Omental fat pad (tissue), 3 donors: ENCODE measurements at regions not wholly inside any gene's neighbourhood (a gene's known extent, or its start where the extent isn't known, plus 50 kb on each side); places are given as distances from the start of the nearest gene placed in this dataset.

Experiments
- ATAC-seq: fragments of 150-250 bp; one replicate; pipeline ENCODE4 v1.9.1; 2016; ENCODE audit warnings: mild to moderate bottlenecking, moderate library complexity; ENCODE audit not compliant: low FRiP score
- DNase-seq: peaks from one replicate; pipeline ENCODE4 v3.0.0-alpha.2; 2019; ENCODE audit warnings: low spot score
- TF ChIP-seq, protein P1 (sequence below), 3 donors: fragments of 450-650 bp; IDR thresholded peaks; one replicate each; pipeline ENCODE4 v1.5.1; 2016 to 2017; ENCODE audit warnings: antibody characterized with exemption in 3 of 3, mild to moderate bottlenecking in 3 of 3, moderate library complexity in 2 of 3

- DNase-seq, result no peak
- TF ChIP-seq, protein P1, sequence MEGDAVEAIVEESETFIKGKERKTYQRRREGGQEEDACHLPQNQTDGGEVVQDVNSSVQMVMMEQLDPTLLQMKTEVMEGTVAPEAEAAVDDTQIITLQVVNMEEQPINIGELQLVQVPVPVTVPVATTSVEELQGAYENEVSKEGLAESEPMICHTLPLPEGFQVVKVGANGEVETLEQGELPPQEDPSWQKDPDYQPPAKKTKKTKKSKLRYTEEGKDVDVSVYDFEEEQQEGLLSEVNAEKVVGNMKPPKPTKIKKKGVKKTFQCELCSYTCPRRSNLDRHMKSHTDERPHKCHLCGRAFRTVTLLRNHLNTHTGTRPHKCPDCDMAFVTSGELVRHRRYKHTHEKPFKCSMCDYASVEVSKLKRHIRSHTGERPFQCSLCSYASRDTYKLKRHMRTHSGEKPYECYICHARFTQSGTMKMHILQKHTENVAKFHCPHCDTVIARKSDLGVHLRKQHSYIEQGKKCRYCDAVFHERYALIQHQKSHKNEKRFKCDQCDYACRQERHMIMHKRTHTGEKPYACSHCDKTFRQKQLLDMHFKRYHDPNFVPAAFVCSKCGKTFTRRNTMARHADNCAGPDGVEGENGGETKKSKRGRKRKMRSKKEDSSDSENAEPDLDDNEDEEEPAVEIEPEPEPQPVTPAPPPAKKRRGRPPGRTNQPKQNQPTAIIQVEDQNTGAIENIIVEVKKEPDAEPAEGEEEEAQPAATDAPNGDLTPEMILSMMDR (IDR thresholded peaks at IDR 0.05), result no peak
- no peak for ATAC-seq
These were observed 200.4 kb downstream of the CEMIP2 start for GRCh38 chr9:71567890-71568289.

DNA sequence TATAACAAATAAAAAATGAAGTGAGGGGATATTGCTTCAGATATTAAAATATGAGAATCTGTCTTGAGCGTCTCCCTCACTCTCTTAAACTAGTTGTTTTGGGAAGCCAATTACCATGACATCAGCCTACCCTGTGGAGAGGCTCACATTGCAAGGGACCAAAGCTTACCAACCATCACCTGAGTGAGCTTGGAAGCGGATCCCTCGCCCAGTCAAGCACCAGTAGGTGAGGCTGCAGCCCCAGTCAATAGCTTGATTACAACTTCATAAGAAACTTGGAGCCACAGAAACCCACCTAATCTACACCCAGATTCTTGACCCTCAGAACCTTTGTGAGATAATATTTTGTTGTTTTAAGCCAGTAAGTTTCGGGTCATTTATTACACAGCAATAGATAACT, 206.2 kb downstream of the CEMIP2 start:
- ATAC-seq, result no peak
- DNase-seq, result no peak
- TF ChIP-seq, protein P1 (IDR thresholded peaks at IDR 0.05), result no peak

GRCh38 chr9:71557310-71557709, 211.0 kb downstream of the CEMIP2 start:
- no peak for ATAC-seq
- TF ChIP-seq, protein P1 (IDR thresholded peaks at IDR 0.05), result no peak

DNA sequence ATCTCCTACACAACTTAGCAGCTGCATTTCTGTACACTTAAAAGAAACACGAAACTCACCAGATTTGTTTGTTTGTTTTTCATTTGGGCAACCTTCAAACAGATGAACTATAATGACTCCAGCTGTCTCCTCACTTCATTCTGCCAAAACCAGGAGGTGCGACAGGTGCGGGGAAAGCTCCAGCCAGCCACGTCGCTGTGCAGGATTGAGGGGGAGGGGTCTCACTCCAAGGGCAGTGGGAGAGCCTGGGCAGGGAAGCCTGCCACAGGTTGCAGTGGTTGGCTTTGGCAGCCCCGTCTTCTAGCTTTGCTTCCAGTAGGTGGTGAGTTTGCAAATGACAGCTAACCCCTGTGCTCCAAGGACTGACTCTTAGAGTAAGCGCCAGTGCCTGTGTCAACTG, 215.8 kb downstream of the CEMIP2 start:
- DNase-seq (no peak), ATAC-seq (no peak)
- TF ChIP-seq, protein P1 (IDR thresholded peaks at IDR 0.05), result no peak

More at GRCh38 chr9:71557310-71557709, 211.0 kb downstream of the CEMIP2 start:
- DNase-seq, result no peak

GRCh38 chr9:71549023-71549422, 219.3 kb downstream of the CEMIP2 start:
- TF ChIP-seq, protein P1 (IDR thresholded peaks at IDR 0.05), result no peak
- DNase-seq, result no peak
- ATAC-seq, result no peak

DNA sequence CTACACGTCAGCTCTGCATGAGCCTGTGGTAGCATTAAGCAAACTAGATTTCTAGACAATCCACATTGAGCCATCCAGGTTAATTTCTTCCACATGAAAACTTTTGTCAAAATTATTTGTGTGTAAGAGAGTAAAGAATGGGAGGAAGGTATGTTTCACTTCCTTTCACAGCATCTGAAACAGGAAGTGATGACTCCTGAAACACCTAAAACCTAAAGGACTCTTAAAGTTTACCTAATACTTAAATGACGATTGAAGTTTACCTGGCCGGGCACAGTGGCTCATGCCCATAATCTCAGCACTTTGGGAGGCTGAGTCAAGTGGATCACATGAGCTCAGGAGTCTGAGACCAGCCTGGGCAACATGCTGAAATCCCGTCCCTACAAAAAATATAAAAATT, 223.8 kb downstream of the CEMIP2 start:
- no peak for DNase-seq
- no peak for ATAC-seq
- TF ChIP-seq, protein P1 (IDR thresholded peaks at IDR 0.05), result no peak

DNA sequence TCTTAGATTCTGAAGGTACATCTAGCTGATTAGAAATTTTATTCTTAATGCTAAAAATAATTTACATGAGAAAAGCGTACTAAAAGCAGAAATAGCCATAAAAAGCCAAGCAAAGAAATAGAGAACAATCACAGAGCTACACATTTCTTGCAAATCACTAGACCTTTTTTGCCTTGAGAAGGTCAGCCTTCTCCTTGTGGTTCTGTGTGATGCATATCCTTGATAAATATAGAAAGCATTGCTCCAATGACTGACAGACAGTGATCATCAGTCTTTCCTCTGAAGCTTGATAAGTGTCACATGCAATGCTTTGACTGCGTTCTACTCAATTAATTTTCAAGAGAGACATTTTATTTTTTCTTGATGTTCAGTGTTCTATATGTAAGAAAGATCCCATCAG, 226.9 kb downstream of the CEMIP2 start:
- ATAC-seq, result no peak
- no peak for DNase-seq
- TF ChIP-seq, protein P1 (IDR thresholded peaks at IDR 0.05), result no peak
